GM21825 (cell line): ENCODE measurements at regions not wholly inside any gene's neighbourhood (a gene's known extent, or its start where the extent isn't known, plus 50 kb on each side); places are given as distances from the start of the nearest gene placed in this dataset.

Experiments
- ATAC-seq: cut with Tn5 transposase; IDR thresholded peaks from one replicate; pipeline ENCODE4 v1.9.1; 2021; ENCODE audit warnings: mild to moderate bottlenecking, moderate library complexity; ENCODE audit not compliant: unreplicated experiment

GRCh38 chr5:160508780-160509361, 87.2 kb downstream of the PTTG1 start:
- peak; percentile 81 for ATAC-seq

- no peak for ATAC-seq
Observed at GRCh38 chr5:160511280-160511929, 89.8 kb downstream of the PTTG1 start.
